HG03159 (cell line): ENCODE measurements at regions not wholly inside any gene's neighbourhood (a gene's known extent, or its start where the extent isn't known, plus 50 kb on each side); places are given as distances from the start of the nearest gene placed in this dataset.
"Not testable (repeated sequence)": the region's sequence is repeated elsewhere in the genome, so short reads cannot be mapped to it uniquely, and the experiment has no call there.

Experiments
- ATAC-seq: cut with Tn5 transposase; IDR thresholded peaks from one replicate; pipeline ENCODE4 v1.9.1; 2021; ENCODE audit warnings: mild to moderate bottlenecking, moderate library complexity; ENCODE audit not compliant: unreplicated experiment

- ATAC-seq: no peak
These were observed 238.8 kb downstream of the EMX2 start for GRCh38 chr10:117781216-117781831.

GRCh38 chr10:117782276-117782675 lies 239.7 kb downstream of the EMX2 start:
- ATAC-seq: no peak

GRCh38 chr10:117783698-117784395 lies 241.3 kb downstream of the EMX2 start:
- no peak for ATAC-seq

- no peak for ATAC-seq
These were observed 242.2 kb downstream of the EMX2 start for GRCh38 chr10:117784776-117785175.

GRCh38 chr10:117788911-117789310 lies 246.4 kb downstream of the EMX2 start:
- ATAC-seq: no peak

GRCh38 chr10:117790179-117790578 lies 247.6 kb downstream of the EMX2 start:
- ATAC-seq: no peak

- no peak for ATAC-seq
These were observed 248.1 kb downstream of the EMX2 start for GRCh38 chr10:117790621-117791020.

GRCh38 chr10:117792214-117792613 lies 249.7 kb downstream of the EMX2 start:
- ATAC-seq: no peak

GRCh38 chr10:117796130-117796745 lies 250.5 kb downstream of the RAB11FIP2 start:
- ATAC-seq: no peak

GRCh38 chr10:117797296-117797695 lies 249.4 kb downstream of the RAB11FIP2 start:
- ATAC-seq: no peak

- ATAC-seq: no peak
These were observed 245.1 kb downstream of the RAB11FIP2 start for GRCh38 chr10:117801691-117802090.

GRCh38 chr10:117804470-117805011 lies 242.2 kb downstream of the RAB11FIP2 start:
- no peak for ATAC-seq

GRCh38 chr10:117805139-117805538 lies 241.6 kb downstream of the RAB11FIP2 start:
- no peak for ATAC-seq

GRCh38 chr10:117807441-117807840 lies 239.3 kb downstream of the RAB11FIP2 start:
- no peak for ATAC-seq

- ATAC-seq: not testable (repeated sequence)
These were observed 230.9 kb downstream of the RAB11FIP2 start for GRCh38 chr10:117815816-117816215.

- ATAC-seq: no peak
These were observed 229.6 kb downstream of the RAB11FIP2 start for GRCh38 chr10:117817116-117817515.

- ATAC-seq: no peak
These were observed 228.0 kb downstream of the RAB11FIP2 start for GRCh38 chr10:117818721-117819120.

GRCh38 chr10:117819304-117819703 lies 227.4 kb downstream of the RAB11FIP2 start:
- no peak for ATAC-seq

- no peak for ATAC-seq
These were observed 222.8 kb downstream of the RAB11FIP2 start for GRCh38 chr10:117823980-117824379.

- ATAC-seq: no peak
These were observed 216.5 kb downstream of the RAB11FIP2 start for GRCh38 chr10:117830205-117830604.

- no peak for ATAC-seq
These were observed 215.9 kb downstream of the RAB11FIP2 start for GRCh38 chr10:117830787-117831212.
